ENCODE measurements at regions not wholly inside any gene's neighbourhood (a gene's known extent, or its start where the extent isn't known, plus 50 kb on each side); places are given as distances from the start of the nearest gene placed in this dataset.

DNA sequence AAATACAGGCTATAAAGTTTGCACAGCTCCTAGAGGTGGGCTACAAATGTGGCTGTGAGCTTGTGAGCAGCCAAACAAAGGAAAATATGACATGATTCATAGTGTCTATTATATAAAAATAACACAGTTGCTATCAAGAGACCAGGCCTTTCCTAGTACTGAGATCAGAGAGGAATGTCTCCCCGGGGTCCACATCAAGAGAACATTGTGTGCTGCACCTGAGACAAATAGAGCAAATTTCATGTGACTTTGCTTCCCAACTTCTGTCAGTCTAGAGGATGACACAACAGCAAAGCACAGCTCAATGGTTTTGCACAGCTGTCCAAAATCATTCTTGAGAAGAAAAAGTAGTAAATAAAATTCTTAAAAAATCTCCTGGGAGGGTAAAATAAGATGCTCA, 297.5 kb upstream of the PRKD1 start:
- no peak overlapping the region for H3K9ac ChIP-seq
- no peaks in the 10 kb centered on the region for H3K9me3 ChIP-seq (replicated peaks in 1 of 11)
- no peaks in the 10 kb centered on the region for H3K4me1 ChIP-seq
- no peak overlapping the region for H3K4me2 ChIP-seq
- TF ChIP-seq Cebpa-rat (IDR thresholded peaks at IDR 0.05), result no peak
- no peak overlapping the region for H3K27ac ChIP-seq
- H3K4me3 ChIP-seq, result no peak overlapping the region
- no peaks in the 10 kb centered on the region for H3K36me3 ChIP-seq
- no peaks in the 10 kb centered on the region for H4K20me1 ChIP-seq
- H3K27me3 ChIP-seq, result no peaks in the 10 kb centered on the region

GRCh38 chr14:30227436-30227835, 299.8 kb upstream of the PRKD1 start:
- H3K4me3 ChIP-seq, result no peak overlapping the region
- no peak overlapping the region for H3K9ac ChIP-seq
- H3K27me3 ChIP-seq, result no peaks in the 10 kb centered on the region
- no peaks in the 10 kb centered on the region for H3K4me1 ChIP-seq
- H3K4me2 ChIP-seq, result no peak overlapping the region
- no peak overlapping the region for H3K27ac ChIP-seq
- no peaks in the 10 kb centered on the region for H4K20me1 ChIP-seq
- no peaks in the 10 kb centered on the region for H3K9me3 ChIP-seq (replicated peaks in 1 of 11)
- no peaks in the 10 kb centered on the region for H3K36me3 ChIP-seq
- no peak for TF ChIP-seq Cebpa-rat (IDR thresholded peaks at IDR 0.05)

DNA sequence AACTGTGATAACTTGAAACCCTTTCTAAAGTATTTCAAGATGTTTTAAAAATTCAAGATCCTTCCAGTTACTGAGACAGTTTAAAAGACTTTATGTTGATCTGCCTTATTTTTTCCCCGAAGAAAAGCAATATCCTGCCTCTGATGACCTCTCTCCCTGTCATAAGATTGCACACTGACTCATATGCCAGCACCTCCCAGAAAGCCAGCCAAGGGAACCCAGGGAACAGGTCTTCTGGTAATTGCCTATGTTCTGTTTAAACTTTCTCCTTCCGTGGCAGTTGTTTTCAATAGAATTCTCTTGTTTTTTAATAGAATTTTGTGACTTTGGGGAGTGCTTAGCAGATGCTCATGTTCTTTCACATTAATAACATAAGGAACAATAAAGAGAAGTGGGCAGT, 300.2 kb upstream of the PRKD1 start:
- no peak overlapping the region for H3K4me3 ChIP-seq
- no peaks in the 10 kb centered on the region for H4K20me1 ChIP-seq
- no peak overlapping the region for H3K27ac ChIP-seq
- H3K27me3 ChIP-seq, result no peaks in the 10 kb centered on the region
- no peak overlapping the region for H3K9ac ChIP-seq
- TF ChIP-seq Cebpa-rat (IDR thresholded peaks at IDR 0.05), result no peak
- no peaks in the 10 kb centered on the region for H3K4me1 ChIP-seq
- H3K36me3 ChIP-seq, result no peaks in the 10 kb centered on the region
- H3K9me3 ChIP-seq (replicated peaks in 1 of 11), result no peaks in the 10 kb centered on the region
- no peak overlapping the region for H3K4me2 ChIP-seq

DNA sequence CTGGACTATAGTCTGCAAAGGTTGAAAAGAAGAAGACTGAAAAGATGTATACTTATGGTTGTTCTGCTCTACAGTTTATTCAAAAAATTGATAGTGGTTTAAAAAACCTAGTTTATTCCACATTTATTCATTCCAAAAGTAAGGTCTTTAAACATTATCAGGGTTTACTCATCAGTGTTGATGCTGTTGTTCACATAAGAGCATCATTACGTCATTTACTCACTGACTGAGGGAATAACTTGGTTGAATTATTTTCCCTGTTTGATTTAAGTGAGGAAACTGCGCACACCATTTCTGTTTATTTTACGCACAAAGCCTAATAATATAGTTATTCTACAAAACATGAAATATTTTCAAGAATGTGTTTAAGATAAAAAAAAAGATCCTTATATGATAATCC, 303.1 kb upstream of the PRKD1 start:
- TF ChIP-seq Cebpa-rat (IDR thresholded peaks at IDR 0.05), result no peak
- H3K27ac ChIP-seq, result no peak overlapping the region
- H3K9me3 ChIP-seq (replicated peaks in 1 of 11), result no peaks in the 10 kb centered on the region
- H4K20me1 ChIP-seq, result no peaks in the 10 kb centered on the region
- H3K27me3 ChIP-seq, result no peaks in the 10 kb centered on the region
- no peak overlapping the region for H3K4me2 ChIP-seq
- no peak overlapping the region for H3K9ac ChIP-seq
- no peaks in the 10 kb centered on the region for H3K4me1 ChIP-seq
- no peak overlapping the region for H3K4me3 ChIP-seq
- no peaks in the 10 kb centered on the region for H3K36me3 ChIP-seq

- Histone ChIP-seq H3K9ac (no peak overlapping the region), H4K20me1 (no peaks in the 10 kb centered on the region), H3K27ac (no peak overlapping the region), H3K4me1 (no peaks in the 10 kb centered on the region), H3K27me3 (no peaks in the 10 kb centered on the region), H3K36me3 (no peaks in the 10 kb centered on the region), H3K4me3 (no peak overlapping the region), H3K9me3 (replicated peaks in 1 of 11) (no peaks in the 10 kb centered on the region), H3K4me2 (no peak overlapping the region)
- TF ChIP-seq Cebpa-rat (IDR thresholded peaks at IDR 0.05), result no peak
These were observed 307.3 kb upstream of the PRKD1 start for GRCh38 chr14:30234966-30235365.

GRCh38 chr14:30235485-30235884, 307.8 kb upstream of the PRKD1 start:
- no peak overlapping the region for H3K4me3 ChIP-seq
- no peak overlapping the region for H3K4me2 ChIP-seq
- no peaks in the 10 kb centered on the region for H4K20me1 ChIP-seq
- H3K27me3 ChIP-seq, result no peaks in the 10 kb centered on the region
- no peak for TF ChIP-seq Cebpa-rat (IDR thresholded peaks at IDR 0.05)
- no peaks in the 10 kb centered on the region for H3K36me3 ChIP-seq
- no peak overlapping the region for H3K9ac ChIP-seq
- H3K4me1 ChIP-seq, result no peaks in the 10 kb centered on the region
- H3K9me3 ChIP-seq (replicated peaks in 1 of 11), result no peaks in the 10 kb centered on the region
- no peak overlapping the region for H3K27ac ChIP-seq

- H3K27me3 ChIP-seq, result no peaks in the 10 kb centered on the region
- H3K27ac ChIP-seq, result no peak overlapping the region
- H3K36me3 ChIP-seq, result no peaks in the 10 kb centered on the region
- no peak overlapping the region for H3K4me3 ChIP-seq
- TF ChIP-seq Cebpa-rat (IDR thresholded peaks at IDR 0.05), result no peak
- no peak overlapping the region for H3K4me2 ChIP-seq
- no peak overlapping the region for H3K9ac ChIP-seq
- H3K4me1 ChIP-seq, result no peaks in the 10 kb centered on the region
- H4K20me1 ChIP-seq, result no peaks in the 10 kb centered on the region
- H3K9me3 ChIP-seq (replicated peaks in 1 of 11), result no peaks in the 10 kb centered on the region
These were observed 311.3 kb upstream of the PRKD1 start for GRCh38 chr14:30238936-30239335.

GRCh38 chr14:30240018-30240417, 312.4 kb upstream of the PRKD1 start:
- Histone ChIP-seq H3K27ac (no peak overlapping the region), H4K20me1 (no peaks in the 10 kb centered on the region), H3K27me3 (no peaks in the 10 kb centered on the region), H3K4me3 (no peak overlapping the region), H3K4me2 (no peak overlapping the region), H3K36me3 (no peaks in the 10 kb centered on the region), H3K4me1 (no peaks in the 10 kb centered on the region), H3K9me3 (replicated peaks in 1 of 11) (no peaks in the 10 kb centered on the region), H3K9ac (no peak overlapping the region)
- TF ChIP-seq Cebpa-rat (IDR thresholded peaks at IDR 0.05), result no peak

- no peaks in the 10 kb centered on the region for H3K36me3 ChIP-seq
- H3K27ac ChIP-seq, result no peak overlapping the region
- H3K9me3 ChIP-seq (replicated peaks in 1 of 11), result no peaks in the 10 kb centered on the region
- H3K4me2 ChIP-seq, result no peak overlapping the region
- H3K9ac ChIP-seq, result no peak overlapping the region
- no peaks in the 10 kb centered on the region for H3K4me1 ChIP-seq
- H3K27me3 ChIP-seq, result no peaks in the 10 kb centered on the region
- no peak overlapping the region for H3K4me3 ChIP-seq
- no peak for TF ChIP-seq Cebpa-rat (IDR thresholded peaks at IDR 0.05)
- H4K20me1 ChIP-seq, result no peaks in the 10 kb centered on the region
These were observed 313.0 kb upstream of the PRKD1 start for GRCh38 chr14:30240685-30241084.

- Histone ChIP-seq H3K4me1 (no peaks in the 10 kb centered on the region), H3K36me3 (no peaks in the 10 kb centered on the region), H4K20me1 (no peaks in the 10 kb centered on the region), H3K27ac (no peak overlapping the region), H3K27me3 (no peaks in the 10 kb centered on the region), H3K4me2 (no peak overlapping the region), H3K9ac (no peak overlapping the region), H3K9me3 (replicated peaks in 1 of 11) (no peaks in the 10 kb centered on the region), H3K4me3 (no peak overlapping the region)
- TF ChIP-seq Cebpa-rat (IDR thresholded peaks at IDR 0.05), result no peak
These were observed 315.1 kb upstream of the PRKD1 start for GRCh38 chr14:30242744-30243143.

DNA sequence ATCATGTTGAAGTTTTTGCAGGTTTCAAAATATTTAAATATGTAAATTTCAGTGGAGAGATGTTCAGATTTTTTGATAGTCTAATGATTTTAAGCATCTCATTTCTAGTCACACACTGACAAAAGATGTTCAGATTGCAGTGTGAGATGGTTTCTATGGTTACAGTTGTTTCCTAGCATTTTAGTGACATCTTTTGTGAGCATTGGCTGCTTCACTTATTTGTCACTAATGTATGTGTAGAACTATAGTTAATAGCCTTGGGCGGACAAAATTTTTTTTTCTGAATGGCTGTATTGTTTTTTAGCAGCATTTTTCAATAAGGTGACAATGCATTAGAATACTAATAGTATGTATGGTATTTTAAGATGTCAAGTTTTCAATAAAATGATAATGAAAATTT, 315.6 kb upstream of the PRKD1 start:
- Histone ChIP-seq H3K27ac (no peak overlapping the region), H3K4me2 (no peak overlapping the region), H3K9ac (no peak overlapping the region), H3K4me1 (no peaks in the 10 kb centered on the region), H3K9me3 (replicated peaks in 1 of 11) (no peaks in the 10 kb centered on the region), H3K4me3 (no peak overlapping the region), H3K36me3 (no peaks in the 10 kb centered on the region), H4K20me1 (no peaks in the 10 kb centered on the region), H3K27me3 (no peaks in the 10 kb centered on the region)
- TF ChIP-seq Cebpa-rat (IDR thresholded peaks at IDR 0.05), result no peak

Data from BLaER1 treated with 17β-estradiol and CSF1 and Interleukin-3, amounts not matched to agents 10 nM and 100 nM (cell line).